Activated CD8-positive, alpha-beta memory T cell treated with anti-CD3 and anti-CD28 coated beads, Interleukin-2, amount 50 U/mL, for 4 hours (primary cell): ENCODE measurements at regions not wholly inside any gene's neighbourhood (a gene's known extent, or its start where the extent isn't known, plus 50 kb on each side); places are given as distances from the start of the nearest gene placed in this dataset.

Experiments
- DNase-seq: peaks from one replicate; pipeline ENCODE4 v3.0.0-alpha.2; 2020

DNA sequence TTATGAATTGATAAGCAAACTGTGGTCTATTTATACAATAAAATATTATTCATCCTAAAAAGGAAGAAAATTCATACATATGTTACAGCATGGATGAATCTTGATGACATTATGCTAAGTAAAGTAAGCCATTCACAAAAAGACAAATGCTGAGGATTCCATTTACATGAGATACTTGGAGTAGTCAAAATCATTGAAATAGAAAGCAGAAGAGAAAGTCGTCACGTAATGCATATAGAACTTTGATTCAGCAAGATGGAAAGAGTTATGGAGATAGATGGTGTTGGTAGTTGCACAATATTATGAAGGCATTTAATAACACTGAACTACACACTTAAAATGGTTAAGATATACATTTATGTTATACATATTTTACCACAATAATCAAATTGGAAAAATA, 309.7 kb upstream of the KLF6 start:
- DNase-seq, result no peak

DNA sequence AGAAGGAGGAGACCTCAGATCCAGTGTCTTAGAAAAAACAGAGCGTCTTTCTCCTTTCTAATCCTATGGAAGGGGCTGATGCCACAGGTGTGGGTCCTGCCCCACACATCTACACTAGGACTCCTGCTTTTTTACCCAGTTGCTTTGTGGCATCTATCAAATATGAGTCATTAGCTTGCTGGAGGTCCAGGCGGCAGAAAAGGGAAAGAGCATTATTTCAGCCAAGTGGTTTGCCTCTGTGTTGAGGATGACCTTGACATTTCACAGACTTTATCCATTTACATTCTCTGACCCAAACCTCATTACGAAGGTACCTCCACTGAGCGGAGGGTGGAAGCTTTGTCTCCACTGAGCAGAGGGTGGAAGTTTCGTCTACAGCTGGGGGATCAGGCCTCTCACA, 308.4 kb upstream of the KLF6 start:
- no peak for DNase-seq

DNA sequence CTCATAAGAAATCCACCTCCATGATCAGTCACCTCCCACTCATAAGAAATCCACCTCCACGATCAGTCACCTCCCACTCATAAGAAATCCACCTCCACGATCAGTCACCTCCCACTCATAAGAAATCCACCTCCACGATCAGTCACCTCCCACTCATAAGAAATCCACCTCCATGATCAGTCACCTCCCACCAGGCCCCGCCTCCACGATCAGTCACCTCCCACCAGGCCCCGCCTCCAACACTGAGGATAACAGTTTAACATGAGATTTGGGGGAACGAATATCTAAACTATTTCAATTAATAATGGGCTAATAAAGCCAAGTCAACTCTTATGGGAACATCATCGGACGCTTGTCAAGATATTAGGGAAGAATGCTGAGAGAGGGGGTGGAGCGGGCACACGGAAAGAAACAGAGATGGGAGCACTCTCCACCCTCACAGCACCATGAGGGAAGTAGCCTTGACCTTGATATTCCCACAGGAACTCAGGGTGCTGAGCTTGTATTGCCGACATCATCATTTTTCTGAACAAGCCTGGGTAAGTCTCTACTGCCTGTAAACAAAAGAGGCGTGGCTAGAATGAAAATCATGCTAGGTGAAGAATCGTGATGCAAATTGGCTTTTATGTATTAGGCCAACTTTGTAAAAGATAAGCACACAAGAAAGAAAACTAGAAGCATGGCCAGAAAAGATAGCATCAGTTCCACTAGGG, 303.5 kb upstream of the KLF6 start:
- DNase-seq, result no peak

DNA sequence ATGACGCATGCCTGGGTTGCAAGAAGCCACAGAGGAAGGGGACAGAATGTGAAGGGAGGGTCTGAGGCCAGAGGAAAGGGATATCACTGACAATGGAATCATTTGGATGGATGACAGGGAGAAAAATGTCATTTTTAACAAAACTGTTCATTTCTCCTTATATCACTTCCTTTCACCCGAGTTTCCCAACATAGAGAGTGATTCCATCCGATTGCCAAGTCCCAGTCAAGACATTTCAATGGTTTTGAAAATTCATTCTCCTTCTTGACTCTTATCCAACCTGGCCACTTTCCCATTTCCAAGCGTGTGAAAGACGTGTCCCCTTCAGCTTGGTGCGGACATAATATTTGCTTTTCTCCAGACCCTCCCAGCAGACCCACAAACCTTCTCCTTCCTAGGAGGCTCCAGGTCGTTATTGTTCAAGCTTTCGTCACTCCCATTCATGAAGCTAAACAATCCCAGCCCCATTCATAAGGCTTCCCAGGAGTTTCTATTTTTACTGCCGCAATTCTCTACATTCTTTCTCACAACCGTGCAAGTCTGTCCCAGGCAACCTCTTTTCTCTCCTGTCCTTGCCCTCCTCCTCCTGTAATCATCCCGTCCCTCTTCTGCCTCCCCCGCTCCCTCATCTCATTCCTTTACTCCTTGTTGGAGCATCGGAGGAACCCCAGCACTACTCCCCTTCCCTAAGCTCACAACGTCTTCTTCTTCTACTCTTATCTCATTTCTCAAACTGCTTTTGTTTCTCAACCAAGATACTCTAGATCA, 301.3 kb upstream of the KLF6 start:
- no peak for DNase-seq

DNA sequence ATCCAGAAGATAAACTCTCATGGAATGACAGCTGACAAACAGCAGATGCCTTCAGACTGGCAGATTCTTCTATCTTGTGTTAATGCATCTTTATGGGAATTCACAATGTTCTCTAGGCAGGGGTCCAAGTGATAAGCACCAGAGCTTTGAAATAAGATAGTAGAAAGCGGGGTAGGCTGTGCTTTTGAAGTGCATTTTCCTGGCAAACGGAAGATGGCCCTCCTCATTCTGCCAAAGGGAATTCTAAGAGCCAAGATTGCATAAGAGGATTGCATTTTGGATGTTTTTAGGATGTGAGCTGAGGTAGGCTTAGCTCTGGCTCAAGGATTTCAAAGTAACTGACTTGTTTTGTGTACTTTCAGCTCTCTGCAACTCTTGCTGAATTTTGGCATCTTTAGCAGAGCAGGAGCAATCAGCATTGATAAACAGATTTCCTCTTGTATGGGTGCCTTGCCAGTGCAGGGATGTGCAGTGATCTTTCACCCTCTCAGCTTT, 298.5 kb upstream of the KLF6 start:
- no peak for DNase-seq

DNA sequence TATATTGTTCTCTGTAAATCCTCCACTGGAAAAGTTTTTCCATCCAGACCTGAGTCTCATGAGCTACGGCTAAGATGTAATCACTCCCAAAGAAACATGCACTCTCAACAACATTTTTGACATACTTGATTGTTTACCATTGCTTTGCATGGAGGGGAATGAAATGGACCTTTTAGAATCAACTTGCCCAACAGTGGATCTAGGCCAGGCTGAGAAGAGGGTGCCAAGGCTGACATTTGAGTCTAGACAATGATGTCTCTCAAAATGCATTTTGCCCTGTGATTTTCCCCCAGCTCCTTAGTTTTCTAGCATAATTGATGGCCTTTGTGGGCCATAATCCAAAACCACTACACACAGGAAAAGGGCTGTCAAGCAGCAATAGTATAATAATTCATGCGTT, 297.9 kb upstream of the KLF6 start:
- DNase-seq, result no peak

DNA sequence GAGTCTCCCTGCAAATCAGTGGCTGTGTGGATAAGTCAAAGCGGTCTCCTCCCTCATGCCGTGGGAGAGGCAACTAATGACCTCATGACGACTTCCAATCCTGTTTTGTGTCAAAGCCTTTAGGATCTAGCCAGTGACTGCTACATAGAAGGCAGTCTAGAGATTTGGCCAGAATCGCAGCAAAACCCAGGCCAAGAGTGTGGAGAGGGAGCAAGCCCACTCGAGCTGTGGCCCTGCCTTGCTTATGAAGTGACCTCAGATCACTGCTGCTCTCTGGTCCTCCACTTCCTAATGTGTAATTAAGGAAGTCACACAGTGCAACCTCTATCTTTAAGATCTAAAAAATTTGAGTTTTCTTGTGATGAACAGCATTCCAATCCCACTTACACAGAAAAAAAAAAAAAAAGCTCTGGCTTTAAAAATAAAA, 296.7 kb upstream of the KLF6 start:
- no peak for DNase-seq

DNA sequence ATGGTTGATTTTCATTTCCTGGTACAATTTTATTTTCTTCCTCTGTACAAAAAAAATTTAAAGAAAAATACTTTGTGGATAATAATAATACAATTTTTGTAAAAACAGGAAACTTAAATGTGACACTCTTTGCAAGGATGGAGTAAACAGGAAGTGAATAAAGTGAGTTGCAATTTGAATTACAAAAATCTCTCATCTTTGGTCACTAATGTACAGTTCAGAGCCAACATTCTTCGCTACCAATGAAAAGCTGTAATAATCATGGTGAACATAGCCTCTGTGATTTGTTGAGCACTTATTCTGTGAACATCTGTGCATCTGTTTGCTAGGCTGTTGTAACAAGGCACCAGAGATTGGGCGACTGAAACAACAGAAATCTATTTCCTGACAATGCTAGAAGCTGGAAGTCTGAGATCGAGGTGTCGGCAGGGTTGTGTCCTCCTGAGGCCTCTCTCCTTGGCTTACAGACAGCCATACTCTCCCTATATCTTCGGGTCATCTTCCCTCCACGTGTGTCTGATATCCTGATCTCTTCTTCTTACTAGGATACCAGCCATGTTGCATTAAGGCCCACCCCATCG, 295.3 kb upstream of the KLF6 start:
- DNase-seq, result no peak

DNA sequence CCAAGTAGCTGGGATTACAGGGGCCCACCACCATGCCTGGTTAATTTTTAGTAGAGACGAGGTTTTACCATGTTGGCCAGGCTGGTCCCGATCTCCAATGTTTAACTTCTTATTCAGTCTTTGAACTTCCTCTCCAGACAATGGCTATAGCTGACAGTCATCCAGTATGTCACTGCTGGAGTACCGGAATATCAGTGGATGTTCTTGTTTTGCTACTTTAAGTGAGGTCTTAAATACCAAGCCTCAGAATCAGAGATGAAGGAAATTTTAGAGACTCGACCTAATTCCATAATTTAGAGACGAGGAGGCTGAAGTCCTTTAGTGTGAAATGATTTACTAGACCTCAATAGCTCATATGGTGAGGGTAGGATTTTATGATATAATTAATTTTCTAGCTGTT, 294.8 kb upstream of the KLF6 start:
- DNase-seq, result no peak

DNA sequence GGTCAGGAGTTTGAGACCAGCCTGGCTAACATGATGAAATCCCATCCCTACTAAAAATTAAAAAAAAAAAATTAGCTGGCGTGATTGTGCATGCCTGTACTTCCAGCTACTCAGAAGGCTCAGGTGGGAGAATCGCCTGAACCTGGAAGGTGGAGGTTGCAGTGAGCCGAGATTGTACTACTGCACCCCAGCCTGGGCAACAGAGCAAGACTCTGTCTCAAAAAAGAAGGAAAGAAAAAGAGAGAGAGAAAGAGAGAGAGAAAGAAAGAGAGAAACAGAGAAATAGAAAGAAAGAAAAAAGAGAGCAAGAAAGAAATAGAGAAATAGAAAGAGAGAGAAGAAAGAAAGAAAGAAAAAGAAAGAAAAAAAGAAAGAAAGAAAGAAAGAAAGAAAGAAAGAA, 292.8 kb upstream of the KLF6 start:
- no peak for DNase-seq

DNA sequence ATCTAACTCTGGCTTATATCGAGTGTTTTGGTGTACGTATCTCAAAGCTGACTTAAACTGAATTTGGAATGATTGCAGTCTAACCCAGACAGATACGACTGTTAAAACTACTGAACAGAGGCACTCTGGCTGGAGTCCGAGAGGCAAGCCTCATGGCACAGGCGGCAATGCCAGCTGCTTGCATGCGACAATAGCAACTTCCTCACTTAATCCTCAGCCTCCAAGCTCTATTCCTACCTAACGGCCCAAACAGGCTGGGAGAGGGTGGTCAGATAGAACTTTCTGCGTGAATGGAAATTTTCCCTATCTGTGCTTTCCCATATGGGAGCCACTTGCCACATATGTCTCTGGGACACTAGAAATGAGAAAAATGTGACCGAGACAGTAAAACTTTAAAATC, 292.0 kb upstream of the KLF6 start:
- DNase-seq, result no peak

DNA sequence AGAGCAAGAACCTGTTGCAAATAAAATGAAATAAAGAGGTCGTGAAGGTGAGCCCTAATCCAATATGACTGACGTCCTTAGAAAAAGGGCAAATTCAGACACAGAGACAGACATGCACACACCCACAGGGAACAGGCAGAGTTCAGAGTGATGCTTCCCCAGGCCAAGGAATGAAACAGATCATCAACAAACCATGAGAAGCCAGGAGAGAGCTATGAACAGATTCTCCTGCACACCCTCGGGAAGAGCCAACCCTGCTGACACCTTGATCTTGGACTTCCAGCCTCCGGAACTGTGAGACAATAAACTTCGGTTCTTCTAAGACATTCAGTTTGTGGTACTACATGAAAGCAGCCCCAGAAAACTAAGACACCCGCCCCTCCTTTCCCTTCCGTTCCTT, 290.4 kb upstream of the KLF6 start:
- DNase-seq, result no peak

DNA sequence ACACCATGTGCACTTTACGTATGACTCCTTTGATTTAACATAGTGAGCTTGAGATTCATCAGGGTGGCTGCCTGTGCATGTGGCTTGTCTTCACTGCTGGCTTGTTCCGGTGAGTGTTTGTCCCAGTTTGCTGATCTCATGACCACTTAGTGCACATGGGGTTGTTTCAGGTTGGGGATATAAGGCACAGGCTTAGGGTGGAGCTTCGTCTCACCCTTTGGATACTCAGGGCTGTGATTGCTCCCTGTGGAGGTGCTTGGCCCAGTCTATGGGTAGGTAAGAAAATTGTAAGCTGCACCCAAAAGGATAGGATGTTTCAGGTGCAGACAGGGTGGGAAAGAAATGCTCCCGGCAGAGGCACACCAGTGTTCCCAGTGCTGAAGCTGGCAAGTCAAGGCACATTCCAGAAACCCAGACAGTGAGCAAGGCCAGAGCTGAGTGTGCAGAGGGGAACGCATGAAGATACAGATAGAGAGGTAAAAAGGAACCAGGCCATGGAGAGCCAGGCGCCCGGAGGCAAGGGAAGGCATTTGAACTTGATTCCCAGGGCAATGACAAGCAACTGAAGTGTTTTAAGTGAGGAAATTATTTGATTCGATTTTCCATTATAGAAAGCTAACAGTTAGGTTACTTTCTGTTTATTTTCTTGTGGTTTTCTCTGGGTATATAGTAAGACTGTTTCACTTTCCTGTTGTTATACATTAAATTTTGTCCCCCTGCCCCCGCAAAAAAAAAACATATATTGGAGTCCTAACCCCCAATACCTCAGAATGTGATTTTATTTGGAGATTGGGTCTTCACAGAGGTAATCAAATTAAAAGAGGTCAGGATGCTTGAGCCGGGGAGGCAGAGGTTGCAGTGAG, 289.8 kb upstream of the KLF6 start:
- no peak for DNase-seq

DNA sequence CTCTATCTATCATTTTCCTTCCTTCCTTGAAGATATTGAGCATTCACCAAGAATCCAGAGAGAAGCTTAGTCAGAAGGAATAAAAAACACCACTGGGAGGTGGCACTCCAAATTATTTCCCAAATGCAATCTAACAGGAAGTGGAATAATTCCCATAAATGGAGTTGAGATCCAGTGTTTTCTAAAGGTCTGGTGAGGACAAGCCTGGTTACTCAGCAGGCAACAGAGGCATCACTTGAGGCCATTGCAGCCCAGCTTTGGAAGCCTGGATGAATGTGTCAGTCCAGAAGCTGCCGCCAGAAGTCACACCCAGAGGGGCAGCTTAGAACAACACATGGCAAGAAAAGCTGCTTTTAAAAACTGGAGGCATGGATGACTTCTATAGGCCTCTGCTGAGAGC, 288.9 kb upstream of the KLF6 start:
- DNase-seq, result no peak

DNA sequence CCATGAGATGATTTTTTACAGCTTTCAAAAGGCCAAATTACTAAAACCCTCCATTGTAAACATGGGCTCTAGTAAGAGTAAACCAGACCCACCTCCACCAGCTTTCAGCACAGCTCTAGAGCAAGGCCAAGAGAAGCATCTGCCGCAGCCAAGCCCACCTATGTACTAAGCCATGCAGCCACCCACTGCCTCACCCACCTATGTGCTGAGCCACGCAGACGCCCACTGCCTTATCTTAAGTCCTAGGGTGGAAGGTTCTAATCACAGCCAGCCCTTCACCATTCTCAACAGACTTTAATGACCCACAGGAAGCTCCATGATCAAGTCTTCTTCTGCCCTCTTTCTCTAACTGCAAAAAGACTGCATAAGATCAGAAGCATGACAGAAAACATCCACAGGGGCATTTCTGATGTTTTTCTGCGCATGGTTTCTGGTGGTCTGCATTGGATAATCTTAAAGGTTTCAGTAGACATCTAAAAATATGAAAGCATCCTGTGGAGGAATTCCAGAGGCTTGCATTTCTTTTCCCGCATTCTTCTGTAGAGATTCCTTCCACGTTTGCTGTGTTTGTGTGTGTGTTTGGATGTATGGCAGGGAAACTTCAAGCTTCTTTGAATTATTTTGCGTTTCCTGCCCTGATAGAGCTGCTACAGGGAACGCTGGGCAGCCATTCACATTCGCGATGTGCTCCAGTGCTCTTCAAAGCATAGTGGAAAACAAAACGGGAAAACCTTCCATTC, 286.1 kb upstream of the KLF6 start:
- DNase-seq, result no peak

DNA sequence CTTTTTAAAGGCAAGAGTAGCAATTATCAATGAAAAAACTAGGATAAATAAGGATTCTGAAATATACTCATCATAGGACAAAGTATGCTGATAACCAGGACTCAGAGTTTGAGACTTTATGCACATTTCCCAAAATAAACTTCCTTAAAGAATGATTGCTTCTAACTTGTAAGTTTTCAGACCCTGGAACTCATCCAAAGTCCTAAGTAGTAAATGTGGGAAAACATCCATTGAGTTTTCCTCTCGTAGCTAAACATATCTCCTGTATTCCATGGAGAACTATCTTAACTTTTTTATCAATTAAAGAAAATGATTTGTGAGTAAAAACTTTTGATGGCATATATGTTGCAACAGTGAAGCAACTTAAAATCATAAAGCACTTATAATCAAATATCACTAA, 285.2 kb upstream of the KLF6 start:
- DNase-seq, result no peak

DNA sequence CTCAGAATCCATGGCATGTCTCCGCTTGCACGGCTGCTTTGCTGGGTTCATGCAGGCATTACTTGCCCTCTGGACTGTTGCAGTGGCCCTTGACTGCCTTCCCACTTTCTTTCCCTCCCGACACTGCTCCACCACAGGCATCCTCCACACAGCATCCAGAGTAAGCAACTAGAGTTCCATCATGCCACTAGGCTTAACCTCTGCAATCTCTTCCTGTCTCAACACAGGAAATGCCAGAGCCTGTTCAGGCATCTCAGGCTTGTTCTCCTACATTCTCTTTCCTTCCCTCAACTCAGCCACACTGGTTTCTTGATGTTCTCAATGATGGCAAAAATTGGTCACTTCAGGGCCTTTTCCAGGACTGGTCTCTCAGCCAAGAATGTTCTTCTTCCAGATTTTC, 284.5 kb upstream of the KLF6 start:
- DNase-seq, result no peak

DNA sequence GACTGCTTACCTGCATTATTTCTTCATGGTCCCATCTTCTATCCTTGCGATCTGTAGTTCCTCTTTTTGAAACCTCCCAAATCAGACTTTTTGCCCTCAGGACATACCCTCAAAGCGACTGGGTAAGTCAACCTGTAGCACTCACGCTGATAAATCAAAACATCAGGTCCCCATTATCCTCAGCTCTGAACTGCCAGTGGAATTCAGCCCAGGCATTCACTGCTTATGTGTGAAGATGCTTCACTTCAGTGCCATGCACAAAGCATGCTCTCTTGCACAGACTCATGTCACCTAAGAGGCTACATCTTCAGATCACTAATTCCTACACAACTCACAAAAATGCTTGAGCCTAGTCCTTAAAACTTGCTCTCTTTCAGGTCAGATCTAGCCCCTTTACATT, 283.6 kb upstream of the KLF6 start:
- no peak for DNase-seq

DNA sequence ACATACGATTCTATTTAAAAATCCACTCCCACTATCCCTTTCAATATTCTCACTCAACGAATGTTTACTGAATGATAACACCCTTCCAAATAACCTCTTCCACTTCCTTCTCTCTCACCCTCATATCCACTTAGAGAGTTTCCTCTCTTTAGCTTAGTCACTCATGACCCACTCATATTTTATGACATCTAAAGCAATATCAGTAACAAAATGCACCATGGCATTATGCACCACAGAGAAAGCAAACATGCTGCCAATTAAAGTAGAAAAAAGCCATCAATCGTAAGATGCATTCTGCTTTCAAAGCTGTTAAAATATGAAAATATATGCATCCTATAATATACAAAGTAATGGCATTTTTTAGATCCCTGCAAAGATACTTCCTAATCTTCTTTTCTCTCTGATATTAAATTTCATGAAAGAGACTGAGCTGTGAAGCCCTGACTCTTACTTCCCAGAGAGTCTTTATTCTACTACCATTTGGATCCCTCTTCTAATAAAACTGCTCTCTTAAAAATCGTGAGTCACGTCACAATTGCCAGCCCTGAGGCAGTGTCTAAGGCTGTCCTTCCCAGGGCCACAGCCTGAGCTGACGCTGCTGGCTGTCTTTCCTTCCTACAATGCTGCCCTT, 283.0 kb upstream of the KLF6 start:
- no peak for DNase-seq

DNA sequence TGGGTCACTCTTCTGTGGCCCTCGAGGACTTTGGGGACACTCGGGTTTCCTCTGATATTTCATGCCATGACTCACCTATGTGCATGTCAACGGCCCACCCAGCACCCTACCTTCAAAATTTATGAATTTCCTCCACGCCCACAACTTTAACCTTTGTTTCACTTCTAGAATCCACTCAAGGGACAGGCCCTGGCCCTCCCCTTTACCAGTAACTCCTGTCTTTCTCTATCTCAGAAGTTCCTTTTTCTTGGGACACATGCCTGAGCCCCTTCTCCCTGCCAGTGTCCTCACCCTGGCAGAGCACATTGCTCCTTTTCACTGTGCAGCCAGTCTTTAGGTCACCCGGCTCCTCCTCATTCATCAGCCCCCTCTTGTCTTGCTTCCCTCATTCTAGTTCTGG, 282.5 kb upstream of the KLF6 start:
- DNase-seq, result no peak

DNA sequence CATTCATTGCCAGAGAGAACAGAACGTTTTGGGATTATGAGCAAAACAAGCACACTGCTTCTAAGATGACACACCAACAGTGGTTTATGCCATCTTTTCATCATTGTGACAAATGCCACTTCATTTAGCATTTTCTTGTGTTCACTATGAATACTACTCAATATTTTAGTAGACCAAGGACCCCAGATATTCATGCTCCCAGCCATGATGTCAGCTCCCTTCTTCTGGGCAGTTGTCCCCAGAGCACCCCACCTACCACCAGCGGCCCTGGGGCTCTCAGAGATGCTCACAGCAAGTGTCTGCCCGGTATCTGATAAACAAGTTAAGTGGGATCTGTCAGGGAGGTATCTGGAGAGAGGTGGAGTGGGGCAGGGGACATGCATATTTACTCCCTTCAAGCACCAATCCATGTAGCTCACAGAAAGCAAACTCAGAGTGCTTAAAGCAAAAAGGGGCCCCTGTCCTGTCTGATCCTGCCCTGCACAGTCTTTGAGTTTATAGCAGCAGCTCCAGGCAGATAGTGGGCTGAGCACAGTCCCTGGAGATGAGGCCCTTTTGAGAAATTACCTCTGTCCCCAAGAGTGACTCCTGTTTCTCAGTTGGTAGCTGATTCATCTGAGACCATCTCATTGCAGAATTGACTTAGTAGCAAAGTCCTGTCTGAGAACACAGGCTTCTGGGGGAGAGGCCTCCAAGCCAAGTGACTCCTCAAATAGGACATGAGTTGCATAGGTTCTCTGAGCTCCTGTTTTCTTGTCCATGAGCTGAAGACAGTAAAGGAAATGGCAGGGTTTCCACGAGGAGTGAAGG, 281.8 kb upstream of the KLF6 start:
- DNase-seq, result no peak
